ENCODE measurements at regions not wholly inside any gene's neighbourhood (a gene's known extent, or its start where the extent isn't known, plus 50 kb on each side); places are given as distances from the start of the nearest gene placed in this dataset.
"Not testable (repeated sequence)": the region's sequence is repeated elsewhere in the genome, so short reads cannot be mapped to it uniquely, and the experiment has no call there.

GRCh38 chr3:105284876-105285275 is 81.8 kb upstream of the ALCAM start:
- Histone ChIP-seq H3K23ac (ENCODE audit: low read depth, low read length, poor library complexity) (no peak overlapping the region), H2BK12ac (ENCODE audit: low read length) (no peak overlapping the region), H3K18ac (ENCODE audit: low read length) (no peak overlapping the region), H3K79me1 (ENCODE audit: low read depth, low read length) (no peaks in the 10 kb centered on the region), H4K91ac (ENCODE audit: low read depth, low read length, poor library complexity) (no peak overlapping the region), H3K4me3 (ENCODE audit: low read length in 2 of 2) (no peak overlapping the region), H2AFZ (ENCODE audit: low read length) (no peak overlapping the region), H3K14ac (ENCODE audit: low read length) (no peak overlapping the region), H2BK15ac (ENCODE audit: low read length) (no peak overlapping the region), H3K36me3 (replicated peaks in 1 of 2; ENCODE audit: control insufficient read depth in 2 of 2, insufficient read depth in 2 of 2, low read length in 2 of 2) (no peaks in the 10 kb centered on the region), H3K27ac (replicated peaks; ENCODE audit: low read length) (no peak overlapping the region), H3K4me2 (ENCODE audit: insufficient read depth, low read length, poor library complexity, severe bottlenecking) (no peak overlapping the region), H3K4me1 (ENCODE audit: control insufficient read depth in 2 of 2, insufficient read depth in 1 of 2, low read depth in 1 of 2, low read length in 2 of 2) (no peaks in the 10 kb centered on the region), H3K9me3 (replicated peaks in 1 of 2; ENCODE audit: control insufficient read depth in 2 of 2, insufficient read depth in 1 of 2, low read depth in 1 of 2, low read length in 2 of 2) (peaks cover 1 to 2% of the 10 kb centered on the region in 2 donors), H2BK120ac (ENCODE audit: low read depth, low read length) (no peak overlapping the region), H3K9ac (ENCODE audit: low read depth, low read length, poor library complexity) (no peak overlapping the region), H2AK5ac (ENCODE audit: low read depth, low read length) (no peak overlapping the region), H3K4ac (ENCODE audit: low read length) (no peak overlapping the region), H2BK5ac (ENCODE audit: low read length) (no peak overlapping the region), H4K8ac (ENCODE audit: low read depth, low read length) (no peak overlapping the region), H3K27me3 (ENCODE audit: control insufficient read depth in 3 of 3, insufficient read depth in 3 of 3, low read depth in 1 of 3, low read length in 3 of 3) (no peaks in the 10 kb centered on the region)
- no CpG with 5 or more reads among the region's 2 CpGs for WGBS, 2 donors (ENCODE audit: extremely low coverage in 2 of 2, insufficient read length in 2 of 2, insufficient replicate concordance in 1 of 2)
- DNase-seq (ENCODE audit: low spot score), result no peak

GRCh38 chr3:105285653-105286241 is 81.0 kb upstream of the ALCAM start:
- Histone ChIP-seq H3K9me3 (replicated peaks in 1 of 2; ENCODE audit: control insufficient read depth in 2 of 2, insufficient read depth in 1 of 2, low read depth in 1 of 2, low read length in 2 of 2) (peaks cover 1 to 3% of the 10 kb centered on the region in 2 donors), H2BK5ac (ENCODE audit: low read length) (no peak overlapping the region), H2BK15ac (ENCODE audit: low read length) (no peak overlapping the region), H3K4ac (ENCODE audit: low read length) (no peak overlapping the region), H3K4me3 (ENCODE audit: low read length in 2 of 2) (no peak overlapping the region), H2AK5ac (ENCODE audit: low read depth, low read length) (no peak overlapping the region), H4K91ac (ENCODE audit: low read depth, low read length, poor library complexity) (no peak overlapping the region), H3K4me1 (ENCODE audit: control insufficient read depth in 2 of 2, insufficient read depth in 1 of 2, low read depth in 1 of 2, low read length in 2 of 2) (no peaks in the 10 kb centered on the region), H2BK12ac (ENCODE audit: low read length) (no peak overlapping the region), H3K14ac (ENCODE audit: low read length) (no peak overlapping the region), H4K8ac (ENCODE audit: low read depth, low read length) (no peak overlapping the region), H3K27me3 (ENCODE audit: control insufficient read depth in 3 of 3, insufficient read depth in 3 of 3, low read depth in 1 of 3, low read length in 3 of 3) (no peaks in the 10 kb centered on the region), H3K4me2 (ENCODE audit: insufficient read depth, low read length, poor library complexity, severe bottlenecking) (no peak overlapping the region), H2BK120ac (ENCODE audit: low read depth, low read length) (no peak overlapping the region), H2AFZ (ENCODE audit: low read length) (no peak overlapping the region), H3K36me3 (replicated peaks in 1 of 2; ENCODE audit: control insufficient read depth in 2 of 2, insufficient read depth in 2 of 2, low read length in 2 of 2) (no peaks in the 10 kb centered on the region), H3K79me1 (ENCODE audit: low read depth, low read length) (no peaks in the 10 kb centered on the region), H3K23ac (ENCODE audit: low read depth, low read length, poor library complexity) (no peak overlapping the region), H3K9ac (ENCODE audit: low read depth, low read length, poor library complexity) (no peak overlapping the region), H3K27ac (replicated peaks; ENCODE audit: low read length) (no peak overlapping the region), H3K18ac (ENCODE audit: low read length) (no peak overlapping the region)
- DNase-seq (ENCODE audit: low spot score), result no peak
- no CpG with 5 or more reads among the region's 1 CpG for WGBS, 2 donors (ENCODE audit: extremely low coverage in 2 of 2, insufficient read length in 2 of 2, insufficient replicate concordance in 1 of 2)

GRCh38 chr3:105293441-105293840 is 73.3 kb upstream of the ALCAM start:
- no CpG with 5 or more reads among the region's 1 CpG for WGBS, 2 donors (ENCODE audit: extremely low coverage in 2 of 2, insufficient read length in 2 of 2, insufficient replicate concordance in 1 of 2)
- H3K27me3 ChIP-seq (ENCODE audit: control insufficient read depth in 3 of 3, insufficient read depth in 3 of 3, low read depth in 1 of 3, low read length in 3 of 3), result no peaks in the 10 kb centered on the region

GRCh38 chr3:105296182-105296822 is 70.4 kb upstream of the ALCAM start:
- H3K4me2 ChIP-seq (ENCODE audit: insufficient read depth, low read length, poor library complexity, severe bottlenecking); H3K27me3 ChIP-seq (ENCODE audit: control insufficient read depth in 3 of 3, insufficient read depth in 3 of 3, low read depth in 1 of 3, low read length in 3 of 3); H2BK5ac ChIP-seq (ENCODE audit: low read length); H3K4me3 ChIP-seq (ENCODE audit: low read length in 2 of 2); H3K27ac ChIP-seq (replicated peaks; ENCODE audit: low read length); DNase-seq (ENCODE audit: low spot score); H3K18ac ChIP-seq (ENCODE audit: low read length); H2AK5ac ChIP-seq (ENCODE audit: low read depth, low read length); H3K9ac ChIP-seq (ENCODE audit: low read depth, low read length, poor library complexity); H3K14ac ChIP-seq (ENCODE audit: low read length); H3K23ac ChIP-seq (ENCODE audit: low read depth, low read length, poor library complexity); H3K9me3 ChIP-seq (replicated peaks in 1 of 2; ENCODE audit: control insufficient read depth in 2 of 2, insufficient read depth in 1 of 2, low read depth in 1 of 2, low read length in 2 of 2); H4K91ac ChIP-seq (ENCODE audit: low read depth, low read length, poor library complexity); H2BK120ac ChIP-seq (ENCODE audit: low read depth, low read length); H2BK12ac ChIP-seq (ENCODE audit: low read length); H2BK15ac ChIP-seq (ENCODE audit: low read length); H4K8ac ChIP-seq (ENCODE audit: low read depth, low read length); H3K4ac ChIP-seq (ENCODE audit: low read length); H3K36me3 ChIP-seq (replicated peaks in 1 of 2; ENCODE audit: control insufficient read depth in 2 of 2, insufficient read depth in 2 of 2, low read length in 2 of 2); H3K79me1 ChIP-seq (ENCODE audit: low read depth, low read length); H3K4me1 ChIP-seq (ENCODE audit: control insufficient read depth in 2 of 2, insufficient read depth in 1 of 2, low read depth in 1 of 2, low read length in 2 of 2): not testable (repeated sequence)
- H2AFZ ChIP-seq (ENCODE audit: low read length), result peak overlapping the region; percentile 40
- no CpG with 5 or more reads among the region's 28 CpGs for WGBS, 2 donors (ENCODE audit: extremely low coverage in 2 of 2, insufficient read length in 2 of 2, insufficient replicate concordance in 1 of 2)

More at GRCh38 chr3:105293441-105293840, 73.3 kb upstream of the ALCAM start:
- Histone ChIP-seq H4K91ac (ENCODE audit: low read depth, low read length, poor library complexity) (no peak overlapping the region), H2AFZ (ENCODE audit: low read length) (no peak overlapping the region), H2AK5ac (ENCODE audit: low read depth, low read length) (no peak overlapping the region), H3K9ac (ENCODE audit: low read depth, low read length, poor library complexity) (no peak overlapping the region), H3K4me1 (ENCODE audit: control insufficient read depth in 2 of 2, insufficient read depth in 1 of 2, low read depth in 1 of 2, low read length in 2 of 2) (no peaks in the 10 kb centered on the region), H3K4me2 (ENCODE audit: insufficient read depth, low read length, poor library complexity, severe bottlenecking) (no peak overlapping the region), H3K23ac (ENCODE audit: low read depth, low read length, poor library complexity) (no peak overlapping the region), H3K14ac (ENCODE audit: low read length) (no peak overlapping the region), H3K27ac (replicated peaks; ENCODE audit: low read length) (no peak overlapping the region), H2BK120ac (ENCODE audit: low read depth, low read length) (no peak overlapping the region), H2BK15ac (ENCODE audit: low read length) (no peak overlapping the region), H2BK12ac (ENCODE audit: low read length) (no peak overlapping the region), H3K36me3 (replicated peaks in 1 of 2; ENCODE audit: control insufficient read depth in 2 of 2, insufficient read depth in 2 of 2, low read length in 2 of 2) (no peaks in the 10 kb centered on the region), H3K4ac (ENCODE audit: low read length) (no peak overlapping the region), H3K18ac (ENCODE audit: low read length) (no peak overlapping the region), H2BK5ac (ENCODE audit: low read length) (no peak overlapping the region), H4K8ac (ENCODE audit: low read depth, low read length) (no peak overlapping the region), H3K79me1 (ENCODE audit: low read depth, low read length) (no peaks in the 10 kb centered on the region), H3K4me3 (ENCODE audit: low read length in 2 of 2) (no peak overlapping the region), H3K9me3 (replicated peaks in 1 of 2; ENCODE audit: control insufficient read depth in 2 of 2, insufficient read depth in 1 of 2, low read depth in 1 of 2, low read length in 2 of 2) (peaks cover 5 to 7% of the 10 kb centered on the region in 2 donors)
- DNase-seq (ENCODE audit: low spot score), result no peak
